IMR-90 (cell line): ENCODE measurements at regions not wholly inside any gene's neighbourhood (a gene's known extent, or its start where the extent isn't known, plus 50 kb on each side); places are given as distances from the start of the nearest gene placed in this dataset.

Experiments used
- ATAC-seq: fragments of 200-7000 bp; cut with Tn5 transposase; 2 replicates; pipeline ENCODE4 v1.9.1; 2020; ENCODE audit warnings: low read depth, mild to moderate bottlenecking, moderate library complexity
- BruUV-seq: library from RNA; stranded (reverse); fragments of 400-500 nt; replicated peaks from 2 replicates; lab custom pipeline; 2021; lab: Mats Ljungman, UMichigan
- CTCF ChIA-PET: fragments of 300-600 bp; formaldehyde crosslinking; extraction: SDS; loops from one replicate; lab custom pipeline; 2021; ENCODE audit warnings: antibody characterized with exemption; lab: Yijun Ruan, JAX
- POLR2A ChIA-PET: fragments of 300-600 bp; sonication (Branson Sonifier 250); formaldehyde crosslinking; loops from one replicate; lab custom pipeline; 2022; ENCODE audit warnings: antibody characterized with exemption; ENCODE audit not compliant: unreplicated experiment; lab: Charles Lee
- DNase-seq: peaks from one replicate; pipeline ENCODE4 v3.0.0; 2013
- H2AFZ ChIP-seq: replicated peaks from 2 replicates; pipeline ENCODE3; 2013; ENCODE audit warnings: low read length, mild to moderate bottlenecking; ENCODE audit not compliant: poor library complexity
- H2AK5ac ChIP-seq: 2 replicates; pipeline ENCODE4 v1.6.1; 2013; ENCODE audit warnings: low read depth, low read length, inconsistent platforms
- H2AK9ac ChIP-seq: replicated peaks from 2 replicates; pipeline ENCODE3; 2013; ENCODE audit warnings: mild to moderate bottlenecking, low read depth, low read length, moderate library complexity; ENCODE audit not compliant: poor library complexity
- H2BK120ac ChIP-seq: 2 replicates; pipeline ENCODE4 v1.6.1; 2013; ENCODE audit warnings: low read depth, low read length, inconsistent platforms
- H2BK15ac ChIP-seq: 3 replicates; pipeline ENCODE4 v1.6.1; 2013; ENCODE audit warnings: low read depth, low read length, inconsistent platforms
- H2BK20ac ChIP-seq: 2 replicates; pipeline ENCODE4 v1.6.1; 2013; ENCODE audit warnings: low read depth, mild to moderate bottlenecking, inconsistent platforms, low read length, moderate library complexity
- H2BK5ac ChIP-seq: 2 replicates; pipeline ENCODE4 v1.6.1; 2013; ENCODE audit warnings: mild to moderate bottlenecking, low read depth, low read length, inconsistent platforms; ENCODE audit not compliant: poor library complexity, severe bottlenecking
- H3K14ac ChIP-seq: replicated peaks from 2 replicates; pipeline ENCODE4 v1.6.1; 2013; ENCODE audit warnings: low read depth, low read length, inconsistent platforms
- H3K18ac ChIP-seq: 2 replicates; pipeline ENCODE4 v1.6.1; 2013; ENCODE audit warnings: low read depth, low read length, control low read depth
- H3K23ac ChIP-seq: 2 replicates; pipeline ENCODE4 v1.6.1; 2013; ENCODE audit warnings: low read depth, low read length, inconsistent platforms
- H3K27ac ChIP-seq: 2 replicates; pipeline ENCODE4 v1.5.1; 2013; ENCODE audit warnings: mild to moderate bottlenecking, control low read depth, low read length; ENCODE audit not compliant: insufficient read depth
- H3K27me3 ChIP-seq: 2 replicates; pipeline ENCODE4 v1.6.1; 2013; ENCODE audit warnings: low read length; ENCODE audit not compliant: control insufficient read depth, insufficient read depth
- H3K36me3 ChIP-seq: 2 replicates; pipeline ENCODE4 v1.6.1; 2013; ENCODE audit warnings: low read length, mixed read lengths; ENCODE audit not compliant: control insufficient read depth, insufficient read depth
- H3K4ac ChIP-seq: 2 replicates; pipeline ENCODE4 v1.6.1; 2013; ENCODE audit warnings: low read depth, low read length, inconsistent platforms
- H3K4me1 ChIP-seq: 2 replicates; pipeline ENCODE4 v1.6.1; 2013; ENCODE audit warnings: low read length, mixed read lengths; ENCODE audit not compliant: control insufficient read depth, insufficient read depth
- H3K4me2 ChIP-seq: 2 replicates; pipeline ENCODE4 v1.6.1; 2013; ENCODE audit warnings: low read depth, mild to moderate bottlenecking, control low read depth, low read length, moderate library complexity
- H3K4me3 ChIP-seq: 2 replicates; pipeline ENCODE4 v1.5.1; 2013; ENCODE audit warnings: low read depth, mild to moderate bottlenecking, control low read depth, low read length, moderate library complexity; ENCODE audit not compliant: insufficient read depth
- H3K56ac ChIP-seq: 2 replicates; pipeline ENCODE4 v1.6.1; 2013; ENCODE audit warnings: low read length, inconsistent platforms; ENCODE audit not compliant: insufficient read depth; ENCODE audit errors: extremely low read depth
- H3K79me1 ChIP-seq, 2 experiments: 2 replicates each; pipeline ENCODE4 v1.6.1; 2013; ENCODE audit warnings: low read length in 2 of 2, inconsistent platforms in 1 of 2, low read depth in 1 of 2
- H3K9ac ChIP-seq: 2 replicates; pipeline ENCODE4 v1.6.1; 2013; ENCODE audit warnings: low read depth, low read length, control low read depth
- H3K9me1 ChIP-seq: 2 replicates; pipeline ENCODE4 v1.6.1; 2013; ENCODE audit warnings: low read length, inconsistent platforms; ENCODE audit not compliant: insufficient read depth
- H3K9me3 ChIP-seq: 2 replicates; pipeline ENCODE4 v1.6.1; 2013; ENCODE audit warnings: low read length; ENCODE audit not compliant: control insufficient read depth, insufficient read depth
- H4K20me1 ChIP-seq: 2 replicates; pipeline ENCODE4 v1.6.1; 2013; ENCODE audit warnings: low read length, inconsistent platforms; ENCODE audit not compliant: insufficient read depth
- H4K5ac ChIP-seq: 2 replicates; pipeline ENCODE4 v1.6.1; 2013; ENCODE audit warnings: mild to moderate bottlenecking, low read depth, low read length, control low read depth
- H4K8ac ChIP-seq, 2 experiments: 2 replicates each; pipeline ENCODE4 v1.6.1; 2013; ENCODE audit warnings: low read depth in 2 of 2, low read length in 2 of 2, control low read depth in 1 of 2, inconsistent platforms in 1 of 2
- H4K91ac ChIP-seq: 2 replicates; pipeline ENCODE4 v1.6.1; 2013; ENCODE audit warnings: low read depth, low read length, inconsistent platforms; ENCODE audit not compliant: insufficient read depth
- BHLHE40 ChIP-seq: fragments of 150-350 bp; IDR thresholded peaks from 2 replicates; pipeline ENCODE4 v1.6.1; 2016; ENCODE audit warnings: mild to moderate bottlenecking, low read depth, low read length
- FOS ChIP-seq: fragments of 150-350 bp; IDR thresholded peaks from 2 replicates; pipeline ENCODE4 v1.6.1; 2016; ENCODE audit warnings: low read depth, low read length
- MAFK ChIP-seq: IDR thresholded peaks from 2 replicates; pipeline ENCODE4 v1.6.1; 2012; ENCODE audit warnings: low read depth, low read length, improper control_type of control experiment
- MXI1 ChIP-seq: IDR thresholded peaks from 2 replicates; pipeline ENCODE4 v1.6.1; 2012; ENCODE audit warnings: low read depth, mild to moderate bottlenecking, low read length, moderate library complexity, borderline replicate concordance
- NFE2L2 ChIP-seq: fragments of 150-350 bp; IDR thresholded peaks from 2 replicates; pipeline ENCODE4 v1.6.1; 2016; ENCODE audit warnings: low read depth, mild to moderate bottlenecking, low read length
- RCOR1 ChIP-seq: IDR thresholded peaks from 2 replicates; pipeline ENCODE4 v1.6.1; 2012; ENCODE audit warnings: mild to moderate bottlenecking, low read length, improper control_type of control experiment; ENCODE audit not compliant: insufficient replicate concordance
- RFX5 ChIP-seq: IDR thresholded peaks from 2 replicates; pipeline ENCODE4 v1.8.0; 2012; ENCODE audit warnings: low read depth, mild to moderate bottlenecking, low read length, moderate library complexity
- WGBS, 2 experiments: methylation state at CpG; one replicate each; pipeline versions ENCODE4 v1.1.5 to v1.1.7; 2013; ENCODE audit warnings: missing lambda C conversion rate in 2 of 2; ENCODE audit not compliant: insufficient read length in 1 of 2; ENCODE audit errors: extremely low coverage in 2 of 2; 5-methylcytosine and 5-hydroxymethylcytosine counted together
- dilution Hi-C: fragments of 300-500 bp; cut with HindIII; formaldehyde crosslinking; loops from one replicate; pipeline ENCODE4 v1.14.3; 2018; ENCODE audit warnings: low sequenced_read_pairs; ENCODE audit not compliant: unreplicated experiment
- in situ Hi-C: fragments of 300-500 bp; cut with MboI; formaldehyde crosslinking; loops from 3 replicates; pipeline ENCODE4 v1.14.3; 2019; ENCODE audit warnings: low sequenced_read_pairs, inconsistent platforms, mixed read lengths
- intact Hi-C: fragments of 100-400 bp; cut with micrococcal nuclease; formaldehyde crosslinking; loops from 2 replicates; pipeline ENCODE4 v1.10.0; 2022
- TF ChIP-seq, protein P1 (sequence below): fragments of 150-350 bp; IDR thresholded peaks from 2 replicates; pipeline ENCODE4 v1.6.1; 2017; ENCODE audit warnings: mild to moderate bottlenecking, antibody characterized with exemption, low read length, low read depth

DNA sequence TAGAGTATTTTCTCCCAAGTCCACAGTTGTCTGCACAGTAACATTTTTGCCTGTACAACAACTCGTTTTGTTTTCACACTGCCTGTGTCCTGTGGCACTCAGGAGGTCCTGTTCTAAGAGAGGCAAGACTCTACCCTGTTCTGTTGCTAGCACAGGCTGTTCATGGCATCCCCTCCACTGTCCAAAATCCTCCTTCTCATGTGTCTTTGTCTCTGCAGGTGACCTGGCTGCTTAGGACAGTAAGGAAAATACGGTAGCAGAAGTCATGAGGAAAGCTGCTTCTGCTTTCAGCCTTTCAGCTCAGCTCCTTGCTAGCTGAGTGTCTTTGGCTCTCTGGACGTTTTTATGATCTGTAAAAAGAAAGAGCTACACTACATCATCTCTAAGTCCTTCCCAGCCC lies 205.9 kb downstream of the C1D start:
- Histone ChIP-seq H4K91ac (no peak overlapping the region), H2AK5ac (no peak overlapping the region), H3K23ac (no peak overlapping the region), H4K20me1 (no peaks in the 10 kb centered on the region), H2BK120ac (no peak overlapping the region), H3K9me3 (no peaks in the 10 kb centered on the region), H3K18ac (no peak overlapping the region), H3K14ac (no peak overlapping the region), H4K5ac (no peak overlapping the region), H3K79me1 (no peaks in the 10 kb centered on the region), H3K4ac (no peak overlapping the region), H3K4me2 (no peak overlapping the region), H3K36me3 (no peaks in the 10 kb centered on the region), H3K27ac (no peak overlapping the region), H4K8ac (no peak overlapping the region), H2AK9ac (no peak overlapping the region), H3K4me3 (no peak overlapping the region), H2AFZ (peak overlapping the region; percentile 48), H2BK15ac (no peak overlapping the region), H2BK5ac (no peak overlapping the region), H2BK20ac (no peak overlapping the region), H3K4me1 (no peaks in the 10 kb centered on the region), H3K9ac (no peak overlapping the region), H3K56ac (no peak overlapping the region), H3K9me1 (no peaks in the 10 kb centered on the region), H3K27me3 (peaks cover 18% of the 10 kb centered on the region)
- dilution Hi-C loops (no loop called here), in situ Hi-C loops (no loop called here), intact Hi-C loops (no loop called here)
- BruUV-seq = no TSS peak
- ATAC-seq = no peak
- no peak for DNase-seq
- ChIA-PET CTCF (no interaction called here), POLR2A (no interaction called here)
- 60% methylated on average over 1 of the region's 3 CpGs; no CpG with 5 or more reads in 1 of the 2 experiments for WGBS, 2 experiments
- TF ChIP-seq MAFK (no peak), BHLHE40 (no peak), NFE2L2 (no peak), RFX5 (no peak), FOS (no peak), RCOR1 (no peak), MXI1 (no peak)
- TF ChIP-seq, protein P1, sequence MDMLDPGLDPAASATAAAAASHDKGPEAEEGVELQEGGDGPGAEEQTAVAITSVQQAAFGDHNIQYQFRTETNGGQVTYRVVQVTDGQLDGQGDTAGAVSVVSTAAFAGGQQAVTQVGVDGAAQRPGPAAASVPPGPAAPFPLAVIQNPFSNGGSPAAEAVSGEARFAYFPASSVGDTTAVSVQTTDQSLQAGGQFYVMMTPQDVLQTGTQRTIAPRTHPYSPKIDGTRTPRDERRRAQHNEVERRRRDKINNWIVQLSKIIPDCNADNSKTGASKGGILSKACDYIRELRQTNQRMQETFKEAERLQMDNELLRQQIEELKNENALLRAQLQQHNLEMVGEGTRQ = no peak
